Erythroblast (primary cell): ENCODE measurements at regions not wholly inside any gene's neighbourhood (a gene's known extent, or its start where the extent isn't known, plus 50 kb on each side); places are given as distances from the start of the nearest gene placed in this dataset.

Experiments used
- GATA1 ChIP-seq: IDR thresholded peaks from 2 replicates; pipeline ENCODE4 v1.6.1; 2011; ENCODE audit warnings: low read depth, mild to moderate bottlenecking, control low read depth, low read length, moderate library complexity
- POLR2A ChIP-seq: IDR thresholded peaks from 2 replicates; pipeline ENCODE4 v1.6.1; 2011; ENCODE audit warnings: mild to moderate bottlenecking, low read length

DNA sequence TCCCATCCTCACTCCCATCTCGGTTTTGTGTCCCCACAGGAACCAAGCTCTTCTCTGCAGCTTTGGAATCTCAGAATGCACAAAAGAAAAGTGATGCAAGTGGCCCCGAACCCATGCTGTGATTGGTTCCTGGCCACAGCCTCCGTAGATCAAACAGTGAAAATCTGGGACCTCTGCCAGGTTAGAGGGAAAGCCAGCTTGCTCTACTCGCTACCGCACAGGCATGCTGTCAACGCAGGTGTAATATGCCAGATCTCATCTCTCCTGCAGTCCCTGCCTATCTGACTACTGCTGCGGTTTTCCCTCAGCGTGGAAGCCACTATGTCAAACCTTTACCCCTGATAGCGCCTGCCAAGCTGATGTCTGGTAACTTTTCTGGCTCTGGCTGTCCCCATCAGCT lies 200.5 kb upstream of the LRRC4C start:
- no peak for TF ChIP-seq POLR2A
- no peak for TF ChIP-seq GATA1
